Fibroblast of the aortic adventitia (primary cell): ENCODE measurements at regions not wholly inside any gene's neighbourhood (a gene's known extent, or its start where the extent isn't known, plus 50 kb on each side); places are given as distances from the start of the nearest gene placed in this dataset.

Experiments used
- DNase-seq: peaks from one replicate; pipeline ENCODE4 v3.0.0-alpha.2; 2010; ENCODE audit warnings: low read depth
- H3K4me3 ChIP-seq: 2 replicates; pipeline ENCODE4 v1.5.1; 2011; ENCODE audit warnings: low read depth, mild to moderate bottlenecking, control low read depth, low read length, moderate library complexity
- CTCF ChIP-seq: IDR thresholded peaks from 2 replicates; pipeline ENCODE4 v1.5.1; 2011; ENCODE audit warnings: mild to moderate bottlenecking, low read length, control low read depth, inconsistent platforms; ENCODE audit not compliant: insufficient read depth

- H3K4me3 ChIP-seq = no peak overlapping the region
- no peak for DNase-seq
- TF ChIP-seq CTCF = no peak
Measured at GRCh38 chr4:125986307-125986706, 671.6 kb downstream of the FAT4 start.

- no peak for TF ChIP-seq CTCF
- DNase-seq = no peak
Measured at GRCh38 chr4:125988464-125988863, 673.7 kb downstream of the FAT4 start.

GRCh38 chr4:125991398-125991797, 676.6 kb downstream of the FAT4 start:
- no peak for DNase-seq
- TF ChIP-seq CTCF = no peak
- no peak overlapping the region for H3K4me3 ChIP-seq

More at GRCh38 chr4:125988464-125988863, 673.7 kb downstream of the FAT4 start:
- no peak overlapping the region for H3K4me3 ChIP-seq

GRCh38 chr4:125992891-125993290, 678.1 kb downstream of the FAT4 start:
- DNase-seq = no peak
- no peak overlapping the region for H3K4me3 ChIP-seq
- no peak for TF ChIP-seq CTCF

GRCh38 chr4:125994024-125994423, 679.3 kb downstream of the FAT4 start:
- TF ChIP-seq CTCF = no peak
- peak; percentile 4 for DNase-seq
- H3K4me3 ChIP-seq = no peak overlapping the region

GRCh38 chr4:125994430-125994829, 679.7 kb downstream of the FAT4 start:
- no peak overlapping the region for H3K4me3 ChIP-seq
- TF ChIP-seq CTCF = no peak
- no peak for DNase-seq

GRCh38 chr4:126004941-126005340, 690.2 kb downstream of the FAT4 start:
- no peak overlapping the region for H3K4me3 ChIP-seq
- peak; percentile 41 for DNase-seq
- no peak for TF ChIP-seq CTCF
